ENCODE measurements at regions not wholly inside any gene's neighbourhood (a gene's known extent, or its start where the extent isn't known, plus 50 kb on each side); places are given as distances from the start of the nearest gene placed in this dataset.

DNA sequence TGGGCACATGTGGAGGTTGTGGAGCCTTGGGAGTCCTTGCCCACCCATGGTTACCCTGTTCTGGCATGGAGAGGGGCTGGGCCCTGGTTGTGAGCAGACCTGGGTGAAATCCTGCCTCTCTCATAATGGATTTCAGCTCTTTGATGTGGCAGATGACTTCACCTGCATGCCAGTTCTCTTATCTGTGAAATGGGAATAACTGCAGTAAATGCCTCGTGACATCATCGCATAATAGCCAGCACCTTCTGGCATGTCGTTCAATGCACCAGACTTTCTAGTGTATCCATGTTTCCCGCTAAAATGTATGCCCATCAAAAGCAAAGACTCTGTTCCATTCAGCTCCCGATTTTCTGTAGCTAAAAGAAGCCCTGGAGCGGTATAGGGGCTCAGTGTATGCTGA lies 197.6 kb downstream of the MAF start:
- CTCF ChIA-PET (ENCODE audit: unreplicated experiment) = no interaction called here
- Histone ChIP-seq H4K20me1 (ENCODE audit: insufficient read depth, low read length) (no peaks in the 10 kb centered on the region), H2AFZ (ENCODE audit: low read length) (no peak overlapping the region), H3K36me3 (ENCODE audit: insufficient read depth, low read length) (no peaks in the 10 kb centered on the region), H3K4me2 (ENCODE audit: low read length) (no peak overlapping the region), H3K4me3 (ENCODE audit: low read depth, low read length, poor library complexity, severe bottlenecking) (no peak overlapping the region), H3K9me2 (ENCODE audit: insufficient read depth, low read length) (no peaks in the 10 kb centered on the region), H3K79me2 (ENCODE audit: insufficient read depth, low read depth, low read length) (no peaks in the 10 kb centered on the region), H3K27ac (ENCODE audit: low read depth, low read length, poor library complexity, severe bottlenecking) (no peak overlapping the region), H3K9me3 (ENCODE audit: low read length) (no peaks in the 10 kb centered on the region), H3K4me1 (ENCODE audit: insufficient read depth, low read length, poor library complexity, severe bottlenecking) (no peaks in the 10 kb centered on the region)
- intact Hi-C loops (cut with micrococcal nuclease; ENCODE audit: unreplicated experiment) = no loop called here
- no peak for DNase-seq (ENCODE audit: low spot score)
- POLR2A ChIA-PET = no interaction called here
- no peak for TF ChIP-seq EZH2phosphoT487 (IDR thresholded peaks at IDR 0.05; ENCODE audit: borderline replicate concordance, low read depth, low read length)
- TF ChIP-seq, protein P1, sequence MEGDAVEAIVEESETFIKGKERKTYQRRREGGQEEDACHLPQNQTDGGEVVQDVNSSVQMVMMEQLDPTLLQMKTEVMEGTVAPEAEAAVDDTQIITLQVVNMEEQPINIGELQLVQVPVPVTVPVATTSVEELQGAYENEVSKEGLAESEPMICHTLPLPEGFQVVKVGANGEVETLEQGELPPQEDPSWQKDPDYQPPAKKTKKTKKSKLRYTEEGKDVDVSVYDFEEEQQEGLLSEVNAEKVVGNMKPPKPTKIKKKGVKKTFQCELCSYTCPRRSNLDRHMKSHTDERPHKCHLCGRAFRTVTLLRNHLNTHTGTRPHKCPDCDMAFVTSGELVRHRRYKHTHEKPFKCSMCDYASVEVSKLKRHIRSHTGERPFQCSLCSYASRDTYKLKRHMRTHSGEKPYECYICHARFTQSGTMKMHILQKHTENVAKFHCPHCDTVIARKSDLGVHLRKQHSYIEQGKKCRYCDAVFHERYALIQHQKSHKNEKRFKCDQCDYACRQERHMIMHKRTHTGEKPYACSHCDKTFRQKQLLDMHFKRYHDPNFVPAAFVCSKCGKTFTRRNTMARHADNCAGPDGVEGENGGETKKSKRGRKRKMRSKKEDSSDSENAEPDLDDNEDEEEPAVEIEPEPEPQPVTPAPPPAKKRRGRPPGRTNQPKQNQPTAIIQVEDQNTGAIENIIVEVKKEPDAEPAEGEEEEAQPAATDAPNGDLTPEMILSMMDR (conservative IDR thresholded peaks at IDR 0.05; ENCODE audit: low read length) = no peak
- BruUV-seq (replicated peaks) = no TSS peak

DNA sequence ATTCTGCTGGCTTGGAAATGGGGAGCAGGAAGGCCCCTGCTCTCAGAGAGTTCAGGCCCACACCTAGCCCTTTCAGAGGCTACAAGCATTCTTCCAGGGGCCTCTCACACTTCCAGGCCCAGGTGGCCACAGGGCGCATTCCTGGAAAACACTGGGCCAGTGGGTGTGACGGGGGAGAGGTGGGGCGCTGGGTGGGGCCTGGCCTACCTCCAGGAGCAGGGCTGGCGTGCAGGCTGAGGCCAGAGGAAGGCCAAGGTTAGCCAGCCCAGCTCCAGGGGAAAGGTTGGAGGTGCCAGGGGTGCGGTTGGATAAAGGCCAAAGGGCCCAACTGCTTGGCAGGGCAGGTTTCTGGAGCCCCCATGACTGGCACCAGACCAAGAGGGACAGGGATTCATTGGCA lies 198.2 kb downstream of the MAF start:
- H3K4me2 ChIP-seq (ENCODE audit: low read length) = no peak overlapping the region
- no peaks in the 10 kb centered on the region for H4K20me1 ChIP-seq (ENCODE audit: insufficient read depth, low read length)

DNA sequence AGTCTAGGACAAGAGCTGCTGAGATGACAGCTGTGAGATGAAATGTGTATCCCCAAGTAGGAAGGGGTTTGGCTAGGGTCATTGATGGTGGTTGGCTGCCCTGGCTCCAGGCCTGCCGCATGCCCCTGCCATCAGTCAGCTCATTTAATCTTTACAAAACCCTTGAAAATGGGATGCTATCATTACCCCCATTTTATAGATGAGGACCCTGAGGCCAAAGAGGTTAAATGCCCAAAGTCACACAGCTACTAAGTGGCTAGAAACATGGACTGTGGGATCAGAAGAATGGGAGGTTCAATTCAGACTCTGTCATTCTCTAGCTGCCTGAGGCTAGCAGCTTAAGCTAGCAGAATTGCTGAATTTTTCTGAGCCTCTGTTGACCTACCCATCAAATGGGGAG lies 198.8 kb downstream of the MAF start:
- Histone ChIP-seq H4K20me1 (ENCODE audit: insufficient read depth, low read length) (no peaks in the 10 kb centered on the region), H3K9me2 (ENCODE audit: insufficient read depth, low read length) (no peaks in the 10 kb centered on the region), H3K4me3 (ENCODE audit: low read depth, low read length, poor library complexity, severe bottlenecking) (no peak overlapping the region), H3K9me3 (ENCODE audit: low read length) (no peaks in the 10 kb centered on the region), H3K4me1 (ENCODE audit: insufficient read depth, low read length, poor library complexity, severe bottlenecking) (no peaks in the 10 kb centered on the region), H3K27ac (ENCODE audit: low read depth, low read length, poor library complexity, severe bottlenecking) (no peak overlapping the region), H3K4me2 (ENCODE audit: low read length) (no peak overlapping the region), H3K36me3 (ENCODE audit: insufficient read depth, low read length) (no peaks in the 10 kb centered on the region), H2AFZ (ENCODE audit: low read length) (no peak overlapping the region), H3K79me2 (ENCODE audit: insufficient read depth, low read depth, low read length) (no peaks in the 10 kb centered on the region)
- DNase-seq (ENCODE audit: low spot score) = no peak
- intact Hi-C loops (cut with micrococcal nuclease; ENCODE audit: unreplicated experiment) = no loop called here
- ChIA-PET CTCF (ENCODE audit: unreplicated experiment) (no interaction called here), POLR2A (interaction anchor here (0.6 kb wide), 1 partner anchor 510 kb away, joined by 3 read pairs; no protein-coding TSS in a partner anchor)
- TF ChIP-seq, protein P1 (conservative IDR thresholded peaks at IDR 0.05; ENCODE audit: low read length) = no peak
- no peak for TF ChIP-seq EZH2phosphoT487 (IDR thresholded peaks at IDR 0.05; ENCODE audit: borderline replicate concordance, low read depth, low read length)
- BruUV-seq (replicated peaks) = no TSS peak

More for the DNA sequence above, 198.2 kb downstream of the MAF start:
- Histone ChIP-seq H2AFZ (ENCODE audit: low read length) (no peak overlapping the region), H3K9me3 (ENCODE audit: low read length) (no peaks in the 10 kb centered on the region), H3K79me2 (ENCODE audit: insufficient read depth, low read depth, low read length) (no peaks in the 10 kb centered on the region), H3K9me2 (ENCODE audit: insufficient read depth, low read length) (no peaks in the 10 kb centered on the region), H3K36me3 (ENCODE audit: insufficient read depth, low read length) (no peaks in the 10 kb centered on the region), H3K4me1 (ENCODE audit: insufficient read depth, low read length, poor library complexity, severe bottlenecking) (no peaks in the 10 kb centered on the region), H3K27ac (ENCODE audit: low read depth, low read length, poor library complexity, severe bottlenecking) (no peak overlapping the region), H3K4me3 (ENCODE audit: low read depth, low read length, poor library complexity, severe bottlenecking) (no peak overlapping the region)
- POLR2A ChIA-PET = interaction anchor here (0.6 kb wide), 1 partner anchor 511 kb away, joined by 3 read pairs; no protein-coding TSS in a partner anchor
- TF ChIP-seq, protein P1 (conservative IDR thresholded peaks at IDR 0.05; ENCODE audit: low read length) = no peak
- TF ChIP-seq EZH2phosphoT487 (IDR thresholded peaks at IDR 0.05; ENCODE audit: borderline replicate concordance, low read depth, low read length) = no peak
- no TSS peak for BruUV-seq (replicated peaks)
- DNase-seq (ENCODE audit: low spot score) = no peak
- CTCF ChIA-PET (ENCODE audit: unreplicated experiment) = no interaction called here
- intact Hi-C loops (cut with micrococcal nuclease; ENCODE audit: unreplicated experiment) = no loop called here
